A673 (cell line): ENCODE measurements at regions not wholly inside any gene's neighbourhood (a gene's known extent, or its start where the extent isn't known, plus 50 kb on each side); places are given as distances from the start of the nearest gene placed in this dataset.

Source experiments
- EZH2 ChIP-seq: fragments of 200-600 bp; sonication (generic); IDR thresholded peaks from 2 replicates; pipeline ENCODE4 v1.6.1; 2017; ENCODE audit warnings: borderline replicate concordance, low read depth, mild to moderate bottlenecking, mixed read lengths, antibody characterized with exemption, low read length; ENCODE audit not compliant: poor library complexity, severe bottlenecking
- TF ChIP-seq, protein P1 (sequence below): fragments of 300-800, 200-600 bp; sonication (generic); conservative IDR thresholded peaks from 2 replicates; pipeline ENCODE4 v1.5.1; 2017; ENCODE audit warnings: low read depth, mild to moderate bottlenecking, antibody characterized with exemption, low read length, moderate library complexity, mixed read lengths

DNA sequence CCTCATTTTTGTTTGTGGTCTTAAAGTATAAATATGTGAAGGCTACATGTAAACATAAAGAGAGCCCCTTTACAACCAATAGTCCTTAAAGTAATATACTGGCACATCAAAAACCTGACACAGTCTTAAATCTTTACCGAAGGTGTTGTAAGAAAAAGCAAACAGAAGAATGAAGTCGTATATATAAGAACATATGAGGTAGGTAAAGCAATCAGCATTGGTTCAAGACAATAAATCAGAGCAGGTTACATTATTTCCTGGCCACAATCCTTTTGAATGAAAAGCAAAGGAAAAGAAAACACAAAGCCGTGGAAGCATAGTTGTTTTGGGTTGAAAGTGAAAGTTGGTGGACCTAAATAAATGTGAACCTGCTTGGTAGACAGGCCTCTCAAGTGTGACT, 183.7 kb upstream of the STXBP6 start:
- TF ChIP-seq, protein P1, sequence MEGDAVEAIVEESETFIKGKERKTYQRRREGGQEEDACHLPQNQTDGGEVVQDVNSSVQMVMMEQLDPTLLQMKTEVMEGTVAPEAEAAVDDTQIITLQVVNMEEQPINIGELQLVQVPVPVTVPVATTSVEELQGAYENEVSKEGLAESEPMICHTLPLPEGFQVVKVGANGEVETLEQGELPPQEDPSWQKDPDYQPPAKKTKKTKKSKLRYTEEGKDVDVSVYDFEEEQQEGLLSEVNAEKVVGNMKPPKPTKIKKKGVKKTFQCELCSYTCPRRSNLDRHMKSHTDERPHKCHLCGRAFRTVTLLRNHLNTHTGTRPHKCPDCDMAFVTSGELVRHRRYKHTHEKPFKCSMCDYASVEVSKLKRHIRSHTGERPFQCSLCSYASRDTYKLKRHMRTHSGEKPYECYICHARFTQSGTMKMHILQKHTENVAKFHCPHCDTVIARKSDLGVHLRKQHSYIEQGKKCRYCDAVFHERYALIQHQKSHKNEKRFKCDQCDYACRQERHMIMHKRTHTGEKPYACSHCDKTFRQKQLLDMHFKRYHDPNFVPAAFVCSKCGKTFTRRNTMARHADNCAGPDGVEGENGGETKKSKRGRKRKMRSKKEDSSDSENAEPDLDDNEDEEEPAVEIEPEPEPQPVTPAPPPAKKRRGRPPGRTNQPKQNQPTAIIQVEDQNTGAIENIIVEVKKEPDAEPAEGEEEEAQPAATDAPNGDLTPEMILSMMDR = no peak
- no peak for TF ChIP-seq EZH2
